ENCODE measurements at regions not wholly inside any gene's neighbourhood (a gene's known extent, or its start where the extent isn't known, plus 50 kb on each side); places are given as distances from the start of the nearest gene placed in this dataset.

DNA sequence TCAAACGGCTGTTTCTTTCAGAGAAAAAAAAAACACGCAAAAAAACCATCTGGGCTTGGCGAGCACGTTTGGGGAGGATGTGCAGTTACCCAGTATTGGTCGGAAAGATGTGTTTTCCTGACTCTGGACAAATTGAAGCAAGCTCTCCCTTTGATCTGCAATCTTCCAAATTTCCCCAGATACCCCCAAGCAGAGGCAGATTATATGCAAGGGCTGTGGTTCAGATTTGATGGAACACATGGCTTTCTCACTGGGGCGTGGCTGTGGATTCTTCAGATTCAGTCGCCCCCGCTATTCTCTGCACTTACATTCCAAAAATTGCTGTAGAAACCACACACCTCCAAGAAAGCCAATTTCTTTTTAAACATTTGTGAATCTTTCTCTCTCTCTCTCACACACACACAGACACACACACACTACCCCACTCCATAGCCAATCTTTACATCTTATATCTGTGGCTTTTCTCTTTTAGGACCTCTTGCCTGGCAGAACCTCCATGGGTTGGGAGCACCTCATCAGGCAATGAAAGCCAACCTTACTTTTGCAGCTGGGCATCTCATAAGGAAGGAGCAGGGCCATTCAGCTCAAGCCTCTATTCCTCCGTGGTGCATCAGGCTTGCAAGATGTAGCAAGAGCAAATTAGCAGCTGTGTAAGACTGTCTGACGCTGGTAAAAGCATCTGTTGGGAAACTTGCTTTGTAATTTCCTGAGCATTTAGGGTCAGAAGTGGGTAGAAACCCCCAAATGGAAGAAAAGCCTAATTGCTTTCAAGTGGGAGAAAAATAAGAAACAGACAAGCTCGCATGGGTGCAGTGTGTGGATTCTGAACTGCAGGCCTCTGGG lies 103.9 kb upstream of the FAM20A start:
- Histone ChIP-seq H3K9me3 (no peaks in the 10 kb centered on the region), H3K36me3 (ENCODE audit: low read depth) (no peaks in the 10 kb centered on the region), H3K4me3 (no peak overlapping the region), H3K4me1 (ENCODE audit: low read depth) (no peaks in the 10 kb centered on the region)
- intact Hi-C loops (cut with DNase I, micrococcal nuclease) = no loop called here
- TF ChIP-seq, protein P1, sequence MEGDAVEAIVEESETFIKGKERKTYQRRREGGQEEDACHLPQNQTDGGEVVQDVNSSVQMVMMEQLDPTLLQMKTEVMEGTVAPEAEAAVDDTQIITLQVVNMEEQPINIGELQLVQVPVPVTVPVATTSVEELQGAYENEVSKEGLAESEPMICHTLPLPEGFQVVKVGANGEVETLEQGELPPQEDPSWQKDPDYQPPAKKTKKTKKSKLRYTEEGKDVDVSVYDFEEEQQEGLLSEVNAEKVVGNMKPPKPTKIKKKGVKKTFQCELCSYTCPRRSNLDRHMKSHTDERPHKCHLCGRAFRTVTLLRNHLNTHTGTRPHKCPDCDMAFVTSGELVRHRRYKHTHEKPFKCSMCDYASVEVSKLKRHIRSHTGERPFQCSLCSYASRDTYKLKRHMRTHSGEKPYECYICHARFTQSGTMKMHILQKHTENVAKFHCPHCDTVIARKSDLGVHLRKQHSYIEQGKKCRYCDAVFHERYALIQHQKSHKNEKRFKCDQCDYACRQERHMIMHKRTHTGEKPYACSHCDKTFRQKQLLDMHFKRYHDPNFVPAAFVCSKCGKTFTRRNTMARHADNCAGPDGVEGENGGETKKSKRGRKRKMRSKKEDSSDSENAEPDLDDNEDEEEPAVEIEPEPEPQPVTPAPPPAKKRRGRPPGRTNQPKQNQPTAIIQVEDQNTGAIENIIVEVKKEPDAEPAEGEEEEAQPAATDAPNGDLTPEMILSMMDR (IDR thresholded peaks at IDR 0.05) = no peak
- DNase-seq (no peak), ATAC-seq (peak; percentile 22)

DNA sequence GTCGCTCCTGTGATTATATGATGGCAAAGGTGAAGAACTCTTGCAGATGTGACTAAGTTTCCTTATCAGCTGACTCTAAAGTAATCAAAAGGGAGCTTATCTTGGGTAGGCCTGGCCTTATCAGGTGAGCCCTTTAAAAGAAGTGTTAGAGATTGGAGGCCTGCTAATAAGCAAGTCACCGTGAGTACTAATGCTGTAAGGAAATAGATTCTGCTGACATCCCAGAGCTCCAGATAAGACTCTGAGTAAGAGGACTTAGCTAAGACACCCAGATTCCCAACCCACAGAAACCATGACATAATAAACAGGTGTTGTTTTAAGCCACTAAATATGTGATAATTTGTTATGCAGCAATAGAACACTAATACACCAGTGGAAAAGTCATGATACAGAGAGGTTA lies 99.9 kb upstream of the FAM20A start:
- no peak overlapping the region for H3K4me3 ChIP-seq
- H3K9me3 ChIP-seq = no peaks in the 10 kb centered on the region
- no peaks in the 10 kb centered on the region for H3K4me1 ChIP-seq (ENCODE audit: low read depth)
- no peak for ATAC-seq
- TF ChIP-seq, protein P1 (IDR thresholded peaks at IDR 0.05) = no peak
- H3K36me3 ChIP-seq (ENCODE audit: low read depth) = no peaks in the 10 kb centered on the region
- intact Hi-C loops (cut with DNase I, micrococcal nuclease) = no loop called here
- DNase-seq = no peak

DNA sequence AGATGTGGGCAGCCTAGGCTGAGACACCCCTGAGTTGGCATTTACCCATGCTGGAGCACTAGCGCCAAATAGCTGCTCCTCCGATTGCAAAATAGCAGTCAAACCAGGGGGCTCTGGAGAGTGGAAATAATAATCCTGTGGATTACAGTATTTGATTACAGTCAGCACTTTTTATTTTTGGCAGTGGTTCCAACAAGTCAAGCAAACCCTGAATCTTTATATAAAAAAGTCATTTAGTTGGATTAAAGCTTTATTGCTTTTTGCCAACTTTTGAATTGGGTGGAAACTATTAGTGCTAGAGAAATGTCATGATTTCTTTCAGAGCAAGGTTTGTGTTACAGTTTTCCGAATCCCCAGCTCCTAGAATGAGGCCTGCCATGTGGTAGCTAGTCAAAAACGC lies 99.3 kb upstream of the FAM20A start:
- Histone ChIP-seq H3K4me1 (ENCODE audit: low read depth) (no peaks in the 10 kb centered on the region), H3K9me3 (no peaks in the 10 kb centered on the region), H3K36me3 (ENCODE audit: low read depth) (no peaks in the 10 kb centered on the region), H3K4me3 (no peak overlapping the region)
- intact Hi-C loops (cut with DNase I, micrococcal nuclease) = no loop called here
- TF ChIP-seq, protein P1 (IDR thresholded peaks at IDR 0.05) = no peak
- ATAC-seq (no peak), DNase-seq (no peak)

DNA sequence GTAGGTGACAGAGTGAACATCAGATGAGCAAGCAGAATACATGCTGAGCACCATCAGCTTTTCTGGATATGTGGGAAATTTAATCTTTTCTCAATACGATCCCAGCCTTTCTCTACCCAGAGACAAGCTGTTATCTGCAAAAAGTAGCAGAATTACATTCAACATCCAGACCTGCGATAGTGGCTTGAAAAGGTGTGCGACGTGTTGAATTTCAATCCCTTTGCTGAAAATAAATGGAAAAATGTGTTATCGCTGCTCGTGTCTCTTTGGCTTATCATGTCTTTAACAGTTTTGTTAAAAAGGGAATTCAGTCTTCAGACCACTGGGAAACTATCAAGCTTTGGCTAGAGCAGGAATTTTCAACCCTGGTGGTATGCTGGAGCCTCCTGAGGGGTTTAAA lies 98.8 kb upstream of the FAM20A start:
- TF ChIP-seq, protein P1 (IDR thresholded peaks at IDR 0.05) = no peak
- no peak overlapping the region for H3K4me3 ChIP-seq
- H3K36me3 ChIP-seq (ENCODE audit: low read depth) = no peaks in the 10 kb centered on the region
- DNase-seq (no peak), ATAC-seq (no peak)
- H3K4me1 ChIP-seq (ENCODE audit: low read depth) = no peaks in the 10 kb centered on the region
- intact Hi-C loops (cut with DNase I, micrococcal nuclease) = no loop called here
- no peaks in the 10 kb centered on the region for H3K9me3 ChIP-seq

DNA sequence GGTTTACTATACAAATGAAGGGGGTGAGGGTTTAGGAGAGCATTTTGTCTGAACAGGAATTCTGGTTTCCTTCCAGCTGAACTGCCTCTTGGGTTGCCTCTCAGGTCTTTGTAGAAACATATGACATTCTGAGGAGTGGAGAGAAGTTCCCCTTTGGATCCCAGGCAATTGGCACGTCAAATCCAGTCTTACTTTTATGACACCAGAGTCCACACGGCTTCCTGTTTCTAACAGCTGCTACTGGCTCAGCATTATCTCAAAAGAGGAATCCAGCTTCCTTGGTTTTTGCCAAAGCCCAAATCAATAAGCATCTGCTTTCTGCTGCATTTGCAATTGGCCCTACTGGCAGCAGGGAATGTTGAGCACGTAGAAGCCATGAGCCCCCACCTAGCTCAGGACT lies 97.6 kb upstream of the FAM20A start:
- DNase-seq = peak in 1 of 3 donors; percentile 27
- intact Hi-C loops (cut with DNase I, micrococcal nuclease) = no loop called here
- ATAC-seq = peak; percentile 43
- Histone ChIP-seq H3K4me1 (ENCODE audit: low read depth) (no peaks in the 10 kb centered on the region), H3K9me3 (no peaks in the 10 kb centered on the region), H3K36me3 (ENCODE audit: low read depth) (no peaks in the 10 kb centered on the region), H3K4me3 (no peak overlapping the region)
- TF ChIP-seq, protein P1 (IDR thresholded peaks at IDR 0.05) = no peak

Measured in mucosa of descending colon (tissue), 3 donors.